NCI-H2171 treated with DMSO at 0.1 percent for 48 hours (cell line): ENCODE measurements at regions not wholly inside any gene's neighbourhood (a gene's known extent, or its start where the extent isn't known, plus 50 kb on each side); places are given as distances from the start of the nearest gene placed in this dataset.
A peak's percentile ranks its signal among the peaks of the same experiment; 100 is the strongest.

Experiments
- DNase-seq: peaks from one replicate; lab custom pipeline; 2025; lab: John Stamatoyannopoulos, UW

GRCh38 chr5:74257645-74258313 lies 382.7 kb downstream of the ENC1 start:
- DNase-seq, result no peak

GRCh38 chr5:74257060-74257527 lies 383.4 kb downstream of the ENC1 start:
- DNase-seq, result no peak

GRCh38 chr5:74255692-74256392 lies 384.7 kb downstream of the ENC1 start:
- no peak for DNase-seq

GRCh38 chr5:74254257-74254656 lies 386.3 kb downstream of the ENC1 start:
- no peak for DNase-seq

- DNase-seq, result no peak
These were observed 388.5 kb downstream of the ENC1 start for GRCh38 chr5:74252044-74252443.

- no peak for DNase-seq
These were observed 389.1 kb downstream of the ENC1 start for GRCh38 chr5:74251141-74252035.

- DNase-seq, result no peak
These were observed 390.0 kb downstream of the ENC1 start for GRCh38 chr5:74250304-74251102.

- peak; percentile 1 for DNase-seq
These were observed 392.0 kb downstream of the ENC1 start for GRCh38 chr5:74248576-74248975.

GRCh38 chr5:74244406-74244805 lies 396.1 kb downstream of the ENC1 start:
- no peak for DNase-seq

GRCh38 chr5:74243634-74244033 lies 396.9 kb downstream of the ENC1 start:
- DNase-seq, result peak; percentile 72

- no peak for DNase-seq
These were observed 398.0 kb downstream of the ENC1 start for GRCh38 chr5:74242516-74242915.

- no peak for DNase-seq
These were observed 398.8 kb downstream of the ENC1 start for GRCh38 chr5:74241751-74242140.

GRCh38 chr5:74240783-74241750 lies 399.5 kb downstream of the ENC1 start:
- no peak for DNase-seq

- DNase-seq, result no peak
These were observed 401.3 kb downstream of the ENC1 start for GRCh38 chr5:74239261-74239660.

GRCh38 chr5:74237571-74238145 lies 402.9 kb downstream of the ENC1 start:
- no peak for DNase-seq

GRCh38 chr5:74235552-74235951 lies 405.0 kb downstream of the ENC1 start:
- no peak for DNase-seq

GRCh38 chr5:74233571-74233970 lies 407.0 kb downstream of the ENC1 start:
- DNase-seq, result no peak

GRCh38 chr5:74233091-74233490 lies 407.4 kb downstream of the ENC1 start:
- no peak for DNase-seq

GRCh38 chr5:74232276-74232675 lies 408.3 kb downstream of the ENC1 start:
- no peak for DNase-seq

GRCh38 chr5:74231697-74232096 lies 408.8 kb downstream of the ENC1 start:
- DNase-seq, result no peak
